OCI-LY3 (cell line): ENCODE measurements at regions not wholly inside any gene's neighbourhood (a gene's known extent, or its start where the extent isn't known, plus 50 kb on each side); places are given as distances from the start of the nearest gene placed in this dataset.

Experiments
- H2AFZ ChIP-seq: fragments of 200-600, 300-600 bp; shearing (Covaris generic); 2 replicates; pipeline ENCODE4 v1.6.0; 2014; ENCODE audit warnings: antibody characterized with exemption, low read depth, low read length
- H3K27ac ChIP-seq: fragments of 200-600, 300-600 bp; sonication (generic); 2 replicates; pipeline ENCODE4 v1.5.1; 2014; ENCODE audit warnings: mild to moderate bottlenecking, low read length, moderate library complexity, mixed read lengths
- H3K27me3 ChIP-seq: fragments of 200-600, 300-600 bp; sonication (generic); 2 replicates; pipeline ENCODE4 v1.6.1; 2014; ENCODE audit warnings: low read depth, low read length, mixed read lengths
- H3K36me3 ChIP-seq: fragments of 200-600, 300-600 bp; sonication (generic); replicated peaks from 2 replicates; pipeline ENCODE3; 2014; ENCODE audit warnings: low read depth, low read length, mixed read lengths
- H3K4me1 ChIP-seq: fragments of 300-600, 200-600 bp; sonication (generic); 2 replicates; pipeline ENCODE4 v1.6.1; 2014; ENCODE audit warnings: low read length, mixed read lengths
- H3K4me2 ChIP-seq: fragments of 200-600, 300-600 bp; sonication (generic); 2 replicates; pipeline ENCODE4 v1.6.1; 2014; ENCODE audit warnings: low read length, mixed read lengths
- H3K4me3 ChIP-seq: fragments of 300-600, 200-600 bp; sonication (generic); 2 replicates; pipeline ENCODE4 v1.5.1; 2014; ENCODE audit warnings: antibody characterized with exemption, mild to moderate bottlenecking, low read length, moderate library complexity
- H3K79me2 ChIP-seq: fragments of 300-600, 200-600 bp; shearing (Covaris generic); 2 replicates; pipeline ENCODE4 v1.6.1; 2014; ENCODE audit warnings: mild to moderate bottlenecking, low read length, mixed read lengths
- H3K9ac ChIP-seq: fragments of 300-600, 200-600 bp; shearing (Covaris generic); 2 replicates; pipeline ENCODE4 v1.6.0; 2014; ENCODE audit warnings: mild to moderate bottlenecking, low read length, moderate library complexity
- H3K9me3 ChIP-seq: fragments of 200-600, 300-600 bp; shearing (Covaris generic); 2 replicates; pipeline ENCODE4 v1.6.1; 2014; ENCODE audit warnings: low read length, mixed read lengths; ENCODE audit not compliant: insufficient read depth
- H4K20me1 ChIP-seq: fragments of 200-600, 300-600 bp; sonication (generic); 2 replicates; pipeline ENCODE4 v1.6.1; 2016; ENCODE audit warnings: low read length, mixed read lengths; ENCODE audit not compliant: insufficient read depth
- CTCF ChIP-seq: fragments of 200-600, 300-600 bp; sonication (generic); IDR thresholded peaks from 2 replicates; pipeline ENCODE4 v1.5.1; 2014; ENCODE audit warnings: antibody characterized with exemption, low read length, low read depth
- EZH2phosphoT487 ChIP-seq: fragments of 200-600 bp; shearing (Covaris generic); IDR thresholded peaks from 2 replicates; pipeline ENCODE4 v1.6.1; 2018; ENCODE audit warnings: antibody characterized with exemption, mixed run types, low read depth

- no peaks in the 10 kb centered on the region for H3K79me2 ChIP-seq
- no peak overlapping the region for H3K9ac ChIP-seq
- no peak overlapping the region for H2AFZ ChIP-seq
- H3K27ac ChIP-seq: no peak overlapping the region
- H3K4me2 ChIP-seq: no peak overlapping the region
- H3K36me3 ChIP-seq: no peaks in the 10 kb centered on the region
- no peak overlapping the region for H3K4me3 ChIP-seq
- no peaks in the 10 kb centered on the region for H3K9me3 ChIP-seq
- H4K20me1 ChIP-seq: no peaks in the 10 kb centered on the region
- H3K27me3 ChIP-seq: no peaks in the 10 kb centered on the region
- TF ChIP-seq CTCF (no peak), EZH2phosphoT487 (no peak)
- H3K4me1 ChIP-seq: peaks cover 9% of the 10 kb centered on the region
These were observed 159.8 kb downstream of the SETD4 start for GRCh38 chr21:35900539-35900938.

GRCh38 chr21:35896060-35896459 lies 164.3 kb downstream of the SETD4 start:
- no peaks in the 10 kb centered on the region for H4K20me1 ChIP-seq
- no peaks in the 10 kb centered on the region for H3K36me3 ChIP-seq
- TF ChIP-seq CTCF (no peak), EZH2phosphoT487 (no peak)
- H3K4me3 ChIP-seq: no peak overlapping the region
- no peaks in the 10 kb centered on the region for H3K27me3 ChIP-seq
- no peaks in the 10 kb centered on the region for H3K9me3 ChIP-seq
- H3K27ac ChIP-seq: no peak overlapping the region
- H3K9ac ChIP-seq: no peak overlapping the region
- peak overlapping the region; percentile 8; the same call in 1 of the 2 replicates for H3K4me2 ChIP-seq
- H3K79me2 ChIP-seq: no peaks in the 10 kb centered on the region
- peaks cover 6% of the 10 kb centered on the region for H3K4me1 ChIP-seq
- H2AFZ ChIP-seq: no peak overlapping the region

- Histone ChIP-seq H3K27ac (no peak overlapping the region), H3K9ac (no peak overlapping the region), H3K27me3 (no peaks in the 10 kb centered on the region), H3K79me2 (no peaks in the 10 kb centered on the region), H3K4me1 (peaks cover 6% of the 10 kb centered on the region), H3K4me2 (peak overlapping the region; percentile 8; the same call in 1 of the 2 replicates), H4K20me1 (no peaks in the 10 kb centered on the region), H3K4me3 (no peak overlapping the region), H2AFZ (no peak overlapping the region), H3K9me3 (no peaks in the 10 kb centered on the region), H3K36me3 (no peaks in the 10 kb centered on the region)
- TF ChIP-seq CTCF: no peak
- no peak for TF ChIP-seq EZH2phosphoT487
These were observed 164.7 kb downstream of the SETD4 start for GRCh38 chr21:35895598-35895997.

GRCh38 chr21:35893156-35893555 lies 167.2 kb downstream of the SETD4 start:
- Histone ChIP-seq H4K20me1 (no peaks in the 10 kb centered on the region), H3K4me3 (no peak overlapping the region), H3K36me3 (no peaks in the 10 kb centered on the region), H3K79me2 (no peaks in the 10 kb centered on the region), H3K27ac (no peak overlapping the region), H2AFZ (no peak overlapping the region), H3K27me3 (no peaks in the 10 kb centered on the region), H3K4me2 (no peak overlapping the region), H3K9me3 (no peaks in the 10 kb centered on the region), H3K4me1 (peaks cover 6% of the 10 kb centered on the region), H3K9ac (no peak overlapping the region)
- no peak for TF ChIP-seq EZH2phosphoT487
- no peak for TF ChIP-seq CTCF
